Dedifferentiated amniotic fluid mesenchymal stem cell (primary cell): ENCODE measurements at regions not wholly inside any gene's neighbourhood (a gene's known extent, or its start where the extent isn't known, plus 50 kb on each side); places are given as distances from the start of the nearest gene placed in this dataset.

Source experiments
- DNase-seq: peaks from one replicate; pipeline ENCODE4 v3.0.0-alpha.2; 2016; ENCODE audit errors: extremely low spot score

GRCh38 chr16:5487728-5488127 lies 390.1 kb upstream of the EEF2KMT start:
- DNase-seq: no peak

GRCh38 chr16:5482256-5482655 lies 384.7 kb upstream of the EEF2KMT start:
- DNase-seq: no peak

GRCh38 chr16:5480431-5481195 lies 383.0 kb upstream of the EEF2KMT start:
- DNase-seq: no peak

- DNase-seq: no peak
Observed at GRCh38 chr16:5479926-5480325, 382.3 kb upstream of the EEF2KMT start.

GRCh38 chr16:5478036-5478435 lies 380.4 kb upstream of the EEF2KMT start:
- DNase-seq: no peak

GRCh38 chr16:5477251-5477650 lies 379.7 kb upstream of the EEF2KMT start:
- DNase-seq: no peak

GRCh38 chr16:5472552-5472951 lies 375.0 kb upstream of the EEF2KMT start:
- no peak for DNase-seq

GRCh38 chr16:5468488-5468887 lies 370.9 kb upstream of the EEF2KMT start:
- DNase-seq: no peak

GRCh38 chr16:5467552-5467951 lies 370.0 kb upstream of the EEF2KMT start:
- DNase-seq: no peak

- no peak for DNase-seq
Observed at GRCh38 chr16:5466551-5466950, 369.0 kb upstream of the EEF2KMT start.

GRCh38 chr16:5465714-5466113 lies 368.1 kb upstream of the EEF2KMT start:
- DNase-seq: no peak

- no peak for DNase-seq
Observed at GRCh38 chr16:5463820-5464219, 366.2 kb upstream of the EEF2KMT start.

GRCh38 chr16:5461574-5461973 lies 364.0 kb upstream of the EEF2KMT start:
- no peak for DNase-seq

GRCh38 chr16:5461141-5461540 lies 363.5 kb upstream of the EEF2KMT start:
- DNase-seq: no peak

GRCh38 chr16:5460701-5461100 lies 363.1 kb upstream of the EEF2KMT start:
- no peak for DNase-seq

GRCh38 chr16:5459863-5460262 lies 362.3 kb upstream of the EEF2KMT start:
- DNase-seq: no peak

- DNase-seq: no peak
Observed at GRCh38 chr16:5455110-5455509, 357.5 kb upstream of the EEF2KMT start.

- no peak for DNase-seq
Observed at GRCh38 chr16:5454349-5454748, 356.8 kb upstream of the EEF2KMT start.

GRCh38 chr16:5451641-5452040 lies 354.0 kb upstream of the EEF2KMT start:
- DNase-seq: no peak

GRCh38 chr16:5450409-5451104 lies 353.0 kb upstream of the EEF2KMT start:
- DNase-seq: no peak

GRCh38 chr16:5449901-5450300 lies 352.3 kb upstream of the EEF2KMT start:
- no peak for DNase-seq

GRCh38 chr16:5448798-5449197 lies 351.2 kb upstream of the EEF2KMT start:
- no peak for DNase-seq

GRCh38 chr16:5447734-5448133 lies 350.1 kb upstream of the EEF2KMT start:
- no peak for DNase-seq
